ENCODE measurements at regions not wholly inside any gene's neighbourhood (a gene's known extent, or its start where the extent isn't known, plus 50 kb on each side); places are given as distances from the start of the nearest gene placed in this dataset.

DNA sequence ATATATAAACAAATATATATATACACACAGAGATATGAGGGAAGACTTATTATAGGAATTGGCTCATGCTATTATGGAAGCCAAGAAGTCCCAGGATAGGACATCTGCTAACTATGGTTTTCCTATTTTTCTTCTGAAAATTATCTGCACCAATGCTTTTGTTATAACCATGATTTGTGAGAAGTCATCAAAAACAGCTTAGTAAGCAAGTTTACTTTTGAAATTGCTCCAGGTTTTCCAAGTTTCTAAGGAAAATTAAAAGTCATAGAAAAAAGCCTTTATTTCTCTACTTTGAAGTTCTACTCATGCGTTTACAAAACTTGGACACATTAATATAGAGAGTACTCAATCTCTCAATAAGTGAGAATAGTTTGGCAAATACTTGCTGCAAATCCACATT lies 213.1 kb downstream of the TRAM1L1 start:
- DNase-seq (ENCODE audit: low read depth), result no peak

GRCh38 chr4:116870686-116871085 lies 214.7 kb downstream of the TRAM1L1 start:
- DNase-seq (ENCODE audit: low read depth), result no peak

GRCh38 chr4:116866106-116866505 lies 219.3 kb downstream of the TRAM1L1 start:
- no peak for DNase-seq (ENCODE audit: low read depth)

DNA sequence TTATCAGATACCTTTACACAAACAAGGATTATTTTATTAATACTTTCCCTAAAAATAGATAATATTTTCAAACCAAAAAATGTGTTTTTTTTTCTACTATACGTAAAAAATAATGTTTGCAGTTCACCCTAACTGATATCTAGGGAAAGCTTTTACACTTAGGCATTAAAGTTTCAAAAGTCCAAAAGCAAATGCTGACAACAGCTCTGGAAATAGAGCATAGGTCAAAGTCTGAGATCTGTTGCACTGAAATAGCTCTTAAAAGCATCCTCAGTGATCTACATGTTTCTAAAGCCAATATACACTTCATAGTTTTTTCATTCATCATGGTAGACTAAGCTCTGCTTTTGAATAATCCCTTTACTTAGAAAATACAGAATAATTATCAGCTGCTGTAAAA lies 222.8 kb downstream of the TRAM1L1 start:
- no peak for DNase-seq (ENCODE audit: low read depth)

- no peak for DNase-seq (ENCODE audit: low read depth)
These were observed 224.5 kb downstream of the TRAM1L1 start for GRCh38 chr4:116860891-116861290.

- no peak for DNase-seq (ENCODE audit: low read depth)
These were observed 235.8 kb downstream of the TRAM1L1 start for GRCh38 chr4:116849620-116850019.

DNA sequence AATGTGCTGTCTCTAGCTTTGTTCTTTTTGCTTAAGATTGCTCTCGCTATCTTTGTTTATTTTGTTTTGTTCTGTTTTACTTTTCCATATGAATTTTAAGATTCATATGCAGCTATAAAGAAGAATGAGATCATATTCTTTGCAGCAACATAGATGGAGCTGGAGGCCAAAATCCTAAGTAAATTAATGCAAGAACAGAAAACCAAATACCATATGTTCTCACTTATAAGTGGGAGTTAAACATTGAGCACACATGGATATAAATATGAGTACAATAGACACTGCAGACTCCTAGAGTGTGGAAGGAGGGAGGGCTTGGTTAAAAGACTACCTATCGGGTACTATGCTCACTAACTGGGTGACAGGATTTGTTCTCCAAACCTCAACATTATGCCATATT lies 237.8 kb downstream of the TRAM1L1 start:
- no peak for DNase-seq (ENCODE audit: low read depth)

DNA sequence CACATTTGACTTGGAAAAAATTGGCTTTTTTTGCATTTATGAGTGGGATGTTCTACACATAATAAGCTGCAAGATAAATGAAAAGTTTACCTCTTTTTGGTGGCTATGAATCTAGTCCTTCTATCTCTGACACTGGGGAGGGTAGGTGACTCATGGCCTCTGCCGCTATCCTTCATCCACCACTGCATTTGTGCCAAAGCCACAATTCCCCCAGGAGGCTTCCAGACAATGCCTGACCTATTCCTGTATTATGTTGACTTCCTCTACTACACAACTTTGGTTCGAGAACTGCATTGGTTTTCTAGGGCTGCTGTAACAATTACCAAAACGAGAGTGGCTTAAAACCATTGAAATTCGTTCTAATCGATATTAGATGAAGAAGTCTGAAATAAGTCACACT lies 245.6 kb downstream of the TRAM1L1 start:
- DNase-seq (ENCODE audit: low read depth), result peak; percentile 3

DNA sequence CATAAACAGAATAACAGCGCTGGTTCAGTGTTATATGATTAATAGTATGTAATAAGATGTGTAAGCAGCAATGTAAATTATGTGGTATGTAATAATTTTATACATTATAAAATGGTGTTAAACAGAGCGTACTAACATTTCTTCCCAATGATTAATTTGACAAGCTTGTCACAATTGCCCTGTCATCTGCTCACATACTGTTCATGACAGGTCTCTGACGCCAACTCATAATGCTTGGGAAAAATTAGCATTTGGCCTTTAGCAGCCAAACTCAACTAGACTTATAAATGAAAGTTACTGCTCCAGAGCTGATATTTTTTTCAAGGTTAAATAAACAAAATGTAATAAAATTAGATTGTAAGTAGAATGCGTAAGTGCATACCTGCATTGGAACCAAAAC lies 246.8 kb downstream of the TRAM1L1 start:
- DNase-seq (ENCODE audit: low read depth), result no peak

DNA sequence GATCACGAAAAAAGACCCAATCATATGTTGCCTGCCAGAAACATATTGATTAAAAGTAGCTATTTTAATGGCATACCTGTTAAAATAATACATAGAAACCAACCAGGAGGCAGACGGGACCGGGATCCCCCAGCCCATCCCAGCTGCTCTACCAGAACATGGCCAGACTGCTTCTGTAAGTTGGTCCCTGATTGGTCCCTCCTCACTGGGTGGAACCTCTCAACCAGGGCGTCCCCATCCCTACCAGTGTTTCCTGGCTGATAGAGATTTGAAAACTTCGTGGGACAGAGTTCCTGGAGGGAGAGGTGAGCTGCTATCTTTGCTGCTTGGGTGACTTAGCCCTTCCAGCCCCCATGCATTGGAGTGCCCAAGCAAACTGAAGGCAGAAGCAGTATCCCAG lies 256.2 kb downstream of the TRAM1L1 start:
- DNase-seq (ENCODE audit: low read depth), result no peak

DNA sequence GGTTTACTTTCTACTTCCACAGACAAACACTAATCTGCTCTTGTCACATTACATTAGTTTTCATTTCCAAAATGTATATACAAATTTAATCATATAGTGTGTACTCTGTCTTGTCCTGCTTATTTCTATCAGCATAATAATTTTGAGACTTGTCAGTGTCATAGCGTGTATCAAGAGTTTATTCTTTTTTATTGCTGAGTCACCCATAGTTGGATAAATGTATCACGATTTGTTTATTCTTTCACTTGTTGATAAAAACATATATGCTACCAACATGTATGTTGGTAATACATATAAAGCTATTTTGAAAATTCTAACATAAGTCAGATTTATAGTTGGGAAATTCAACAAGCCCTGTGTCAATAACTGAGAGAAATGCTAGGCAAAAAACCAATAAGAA lies 261.2 kb downstream of the TRAM1L1 start:
- no peak for DNase-seq (ENCODE audit: low read depth)

DNA sequence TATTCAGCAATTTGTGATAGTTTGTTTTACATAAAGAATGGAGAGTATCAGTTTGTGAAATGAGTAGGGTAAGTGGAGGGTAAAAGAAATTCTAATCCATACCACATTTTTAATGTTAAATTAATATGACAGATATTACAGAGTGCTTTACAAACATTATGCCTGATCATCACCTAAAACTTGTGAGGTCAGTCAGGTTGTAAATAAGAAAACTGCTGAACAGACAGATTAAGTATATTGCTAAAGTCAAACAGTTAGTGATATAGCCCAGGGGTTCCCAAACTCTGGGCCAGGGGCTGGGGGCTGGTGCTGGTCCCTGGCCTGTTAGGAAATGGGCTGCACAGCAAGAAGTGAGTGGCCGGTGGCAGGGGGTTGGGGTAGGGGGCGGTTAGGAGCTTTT lies 273.6 kb downstream of the TRAM1L1 start:
- no peak for DNase-seq (ENCODE audit: low read depth)

DNA sequence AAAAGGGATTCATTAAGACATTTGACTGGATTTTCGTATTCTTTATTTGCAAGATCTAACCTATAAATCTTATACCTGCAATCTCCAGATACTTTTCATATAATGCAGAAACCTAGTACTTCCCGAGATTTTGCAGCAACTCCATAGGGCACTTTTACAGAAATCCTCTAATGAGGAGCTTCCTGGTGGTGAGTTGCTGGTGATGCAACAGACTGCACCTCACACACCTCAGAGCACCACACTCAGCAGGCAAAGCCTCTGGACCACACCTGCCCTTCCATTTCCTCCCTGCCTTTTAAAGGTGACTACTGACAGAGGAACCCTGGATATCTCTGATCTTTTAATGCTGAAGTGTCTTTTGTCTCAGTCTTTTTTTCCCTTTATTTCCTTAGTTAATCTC lies 289.4 kb downstream of the TRAM1L1 start:
- no peak for DNase-seq (ENCODE audit: low read depth)

GRCh38 chr4:116788723-116789122 lies 296.7 kb downstream of the TRAM1L1 start:
- DNase-seq (ENCODE audit: low read depth), result no peak

GRCh38 chr4:116755051-116755450 lies 330.3 kb downstream of the TRAM1L1 start:
- no peak for DNase-seq (ENCODE audit: low read depth)

GRCh38 chr4:116752027-116752426 lies 333.3 kb downstream of the TRAM1L1 start:
- DNase-seq (ENCODE audit: low read depth), result no peak

DNA sequence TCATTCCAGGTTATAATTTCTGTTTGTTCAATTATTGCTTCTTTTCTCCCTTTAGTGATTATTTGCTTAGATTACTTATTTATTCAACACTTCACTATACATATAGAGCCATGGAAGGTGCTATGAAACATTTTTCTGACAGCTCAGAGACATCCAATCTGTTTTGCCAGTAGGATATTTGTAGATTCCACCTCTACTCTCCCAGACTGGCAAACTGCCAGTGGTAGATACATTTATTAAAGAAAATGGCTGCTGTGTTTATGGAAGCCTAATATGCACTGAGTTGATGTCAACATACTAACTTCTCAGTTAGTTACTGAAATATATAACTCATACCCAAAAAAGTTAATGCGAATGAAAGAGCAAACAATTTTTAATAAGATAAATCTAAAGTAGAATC lies 348.6 kb downstream of the TRAM1L1 start:
- DNase-seq (ENCODE audit: low read depth), result no peak

DNA sequence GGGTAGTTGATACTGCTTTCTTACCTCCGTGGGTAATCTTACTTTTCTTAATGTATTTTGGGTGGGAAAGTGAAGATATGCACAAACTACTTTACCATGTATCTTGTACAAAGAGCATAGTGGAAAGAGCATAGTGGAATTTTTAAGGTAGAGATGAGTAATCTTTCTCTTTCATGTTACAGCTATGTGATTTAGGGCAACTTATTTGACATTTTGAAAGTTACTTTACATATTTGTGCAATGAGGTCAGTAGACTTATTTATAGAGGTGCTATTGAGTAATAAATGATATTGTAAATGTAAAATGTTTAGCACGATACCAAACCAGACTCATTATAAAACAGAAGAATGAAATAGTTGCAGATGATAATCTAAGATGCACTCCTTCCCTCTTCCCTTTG lies 351.2 kb downstream of the TRAM1L1 start:
- DNase-seq (ENCODE audit: low read depth), result no peak

DNA sequence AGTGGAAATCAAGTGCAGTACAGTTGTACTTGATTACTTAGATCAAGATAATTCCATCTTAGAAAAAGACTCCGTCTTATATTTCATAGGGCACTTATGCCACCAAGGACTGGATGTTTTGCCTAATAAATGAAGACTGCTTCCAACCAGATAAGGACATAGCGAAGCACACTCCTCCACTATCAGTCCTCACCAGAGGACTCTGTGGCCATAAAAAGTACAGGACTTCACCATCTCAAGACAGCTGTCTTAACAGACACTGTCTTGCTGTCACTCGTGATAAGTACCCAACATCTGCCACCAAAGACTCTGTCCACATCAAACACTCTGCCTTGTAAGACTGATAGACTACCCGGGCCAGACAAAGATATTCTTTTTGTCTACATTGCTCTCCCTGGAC lies 352.0 kb downstream of the TRAM1L1 start:
- DNase-seq (ENCODE audit: low read depth), result no peak

GRCh38 chr4:116726523-116726922 lies 358.9 kb downstream of the TRAM1L1 start:
- DNase-seq (ENCODE audit: low read depth), result no peak

GRCh38 chr4:116724249-116724648 lies 361.1 kb downstream of the TRAM1L1 start:
- no peak for DNase-seq (ENCODE audit: low read depth)

DNA sequence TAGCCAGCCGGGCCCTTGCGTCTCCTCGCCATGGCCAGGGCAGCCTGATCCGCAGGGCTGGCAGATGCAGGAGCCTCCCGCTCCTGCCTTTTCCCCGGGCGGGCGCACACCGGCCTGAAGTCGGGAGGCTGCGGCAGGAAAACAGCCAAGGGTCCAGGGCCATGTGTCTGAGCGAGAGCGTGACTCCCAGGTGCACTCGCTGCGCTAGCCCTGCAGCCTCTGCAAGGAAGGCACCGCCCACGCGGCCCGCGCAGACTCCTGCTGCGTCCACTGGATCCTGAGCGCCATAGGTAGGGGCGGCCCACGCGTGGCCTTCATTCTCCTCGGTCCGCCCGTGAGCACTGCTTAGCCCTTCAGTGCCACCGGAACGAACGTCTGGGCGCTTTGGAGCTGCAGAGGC lies 379.9 kb downstream of the TRAM1L1 start:
- DNase-seq (ENCODE audit: low read depth), result no peak

DNA sequence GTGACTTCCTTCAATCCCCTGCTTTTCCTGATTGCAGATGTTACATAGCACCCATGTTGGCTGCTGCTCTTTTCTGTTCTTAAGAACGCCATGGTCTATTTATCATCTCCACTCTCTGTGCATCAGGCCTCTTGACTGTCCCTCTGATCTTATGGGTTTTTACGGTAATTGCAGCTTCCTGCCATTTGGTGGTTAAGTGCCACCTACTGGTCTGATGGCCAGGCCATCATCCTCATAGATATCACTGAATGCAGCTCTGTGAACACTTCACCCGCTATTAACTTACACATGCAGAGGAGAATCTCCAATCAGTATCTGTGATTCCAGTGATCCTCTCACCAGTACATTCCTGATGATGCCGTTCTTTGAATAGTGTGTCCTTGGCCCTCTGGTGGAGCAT lies 382.4 kb downstream of the TRAM1L1 start:
- DNase-seq (ENCODE audit: low read depth), result no peak

DNA sequence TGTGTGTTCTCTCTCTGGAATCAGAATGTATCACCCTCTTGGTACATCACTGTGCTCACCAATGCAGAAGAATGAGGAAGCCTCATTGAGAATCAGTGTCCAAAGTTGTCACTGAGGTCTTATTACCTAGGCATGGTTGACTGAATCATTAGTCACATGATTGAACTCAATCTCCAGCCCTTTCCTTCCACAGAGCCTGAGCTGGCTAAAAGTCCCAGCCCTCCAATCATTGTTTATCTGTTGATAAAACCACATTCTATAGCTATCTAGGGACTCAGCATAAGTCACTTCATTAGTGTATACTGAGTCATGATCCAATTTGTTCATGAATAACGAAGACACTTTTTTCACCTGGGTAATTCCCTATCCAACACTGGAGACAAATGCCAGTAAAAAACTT lies 396.8 kb downstream of the TRAM1L1 start:
- DNase-seq (ENCODE audit: low read depth), result no peak

DNA sequence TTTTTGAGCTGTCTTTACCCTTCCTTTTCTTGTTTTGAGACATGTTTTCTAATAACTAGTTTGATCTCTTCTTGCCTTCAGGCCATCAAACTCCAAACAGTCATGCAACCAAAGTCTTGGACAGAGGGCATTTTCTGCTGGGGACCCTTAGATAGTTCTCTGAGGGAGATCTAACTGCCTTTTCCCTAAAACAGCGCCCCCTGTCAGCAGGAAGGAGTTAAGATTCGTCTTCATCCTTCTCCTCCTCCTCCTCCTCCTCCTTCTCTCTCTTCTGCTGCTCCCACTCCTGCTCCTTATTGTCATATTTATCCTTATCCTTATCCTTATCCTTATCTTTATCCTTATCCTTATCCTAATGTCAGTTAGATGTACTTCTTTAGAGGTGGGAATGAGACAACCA lies 417.2 kb downstream of the TRAM1L1 start:
- DNase-seq (ENCODE audit: low read depth), result no peak
